ENCODE measurements at regions not wholly inside any gene's neighbourhood (a gene's known extent, or its start where the extent isn't known, plus 50 kb on each side); places are given as distances from the start of the nearest gene placed in this dataset.

DNA sequence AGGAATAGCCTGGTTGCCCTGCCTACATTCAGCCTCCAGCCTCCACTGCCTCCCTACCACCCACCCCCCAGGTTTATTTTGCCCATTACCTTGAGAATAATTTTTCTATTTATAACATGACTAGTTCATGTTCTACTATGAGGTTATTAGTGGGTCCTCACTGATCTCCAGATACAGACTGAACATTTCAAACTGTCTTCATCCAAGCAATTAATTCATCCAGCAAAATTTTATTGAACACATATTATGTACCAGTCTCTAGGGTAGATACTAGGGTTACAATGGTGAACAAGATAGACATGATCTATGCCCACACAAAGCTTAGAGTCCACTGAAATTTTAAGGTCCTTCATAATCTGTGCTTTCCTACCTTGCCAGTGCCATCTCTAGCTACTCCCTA is 51.6 kb upstream of the FHIP2A start:
- no peak for TF ChIP-seq CTCF (conservative IDR thresholded peaks at IDR 0.05; ENCODE audit: low read depth, low read length)
- no peak for TF ChIP-seq EZH2 (IDR thresholded peaks at IDR 0.05; ENCODE audit: borderline replicate concordance, low read depth, low read length, poor library complexity, severe bottlenecking)

Data from A673 (cell line).